Hindlimb muscle (tissue), 1 donor: ENCODE measurements at regions not wholly inside any gene's neighbourhood (a gene's known extent, or its start where the extent isn't known, plus 50 kb on each side); places are given as distances from the start of the nearest gene placed in this dataset.
"Not testable (repeated sequence)": the region's sequence is repeated elsewhere in the genome, so short reads cannot be mapped to it uniquely, and the experiment has no call there.

Experiments
- DNase-seq: peaks from one replicate; pipeline ENCODE4 v3.0.0-alpha.2; 2013

GRCh38 chr12:75754698-75755097, 243.3 kb upstream of the KRR1 start:
- no peak for DNase-seq

- DNase-seq, result no peak
Measured at GRCh38 chr12:75754141-75754540, 242.7 kb upstream of the KRR1 start.

GRCh38 chr12:75751769-75752471, 240.5 kb upstream of the KRR1 start:
- DNase-seq, result no peak

- peak; percentile 63 for DNase-seq
Measured at GRCh38 chr12:75750716-75751306, 239.4 kb upstream of the KRR1 start.

- not testable (repeated sequence) for DNase-seq
Measured at GRCh38 chr12:75748990-75749389, 237.6 kb upstream of the KRR1 start.

GRCh38 chr12:75748136-75748535, 236.7 kb upstream of the KRR1 start:
- no peak for DNase-seq

GRCh38 chr12:75747572-75748021, 236.2 kb upstream of the KRR1 start:
- peak; percentile 49 for DNase-seq

- DNase-seq, result no peak
Measured at GRCh38 chr12:75746621-75747020, 235.2 kb upstream of the KRR1 start.

- DNase-seq, result no peak
Measured at GRCh38 chr12:75744607-75745256, 233.3 kb upstream of the KRR1 start.

- no peak for DNase-seq
Measured at GRCh38 chr12:75742961-75743360, 231.6 kb upstream of the KRR1 start.

GRCh38 chr12:75742048-75742447, 230.6 kb upstream of the KRR1 start:
- no peak for DNase-seq

GRCh38 chr12:75739912-75740311, 228.5 kb upstream of the KRR1 start:
- DNase-seq, result no peak

- not testable (repeated sequence) for DNase-seq
Measured at GRCh38 chr12:75739098-75739497, 227.7 kb upstream of the KRR1 start.

GRCh38 chr12:75738486-75738885, 227.1 kb upstream of the KRR1 start:
- no peak for DNase-seq

GRCh38 chr12:75735853-75736252, 224.4 kb upstream of the KRR1 start:
- DNase-seq, result no peak

- DNase-seq, result no peak
Measured at GRCh38 chr12:75728826-75729225, 217.4 kb upstream of the KRR1 start.

- no peak for DNase-seq
Measured at GRCh38 chr12:75727577-75727976, 216.2 kb upstream of the KRR1 start.

- no peak for DNase-seq
Measured at GRCh38 chr12:75725521-75726111, 214.2 kb upstream of the KRR1 start.

- DNase-seq, result peak; percentile 83
Measured at GRCh38 chr12:75724928-75725312, 213.5 kb upstream of the KRR1 start.

- no peak for DNase-seq
Measured at GRCh38 chr12:75724307-75724927, 213.0 kb upstream of the KRR1 start.

GRCh38 chr12:75722714-75723200, 211.3 kb upstream of the KRR1 start:
- DNase-seq, result peak; percentile 83

GRCh38 chr12:75721796-75722195, 210.4 kb upstream of the KRR1 start:
- DNase-seq, result no peak
